ENCODE measurements at regions not wholly inside any gene's neighbourhood (a gene's known extent, or its start where the extent isn't known, plus 50 kb on each side); places are given as distances from the start of the nearest gene placed in this dataset.
A peak's percentile ranks its signal among the peaks of the same experiment; 100 is the strongest.

GRCh38 chr6:150668900-150669302 lies 69.2 kb downstream of the PLEKHG1 start:
- no peak for TF ChIP-seq POLR2A (IDR thresholded peaks at IDR 0.05)
- no peak for TF ChIP-seq EP300 (IDR thresholded peaks at IDR 0.05)
- TF ChIP-seq CTCF (IDR thresholded peaks at IDR 0.05) = no peak
- Histone ChIP-seq H3K36me3 (no peaks in the 10 kb centered on the region), H3K27me3 (no peaks in the 10 kb centered on the region), H3K4me3 (no peak overlapping the region), H3K4me1 (ENCODE audit: insufficient read depth) (peaks cover 8% of the 10 kb centered on the region), H3K9me3 (no peaks in the 10 kb centered on the region), H3K27ac (peak overlapping the region in 1 of 2 donors; percentile 39)
- no peak for DNase-seq
- intact Hi-C loops (cut with DNase I) = no loop called here
- 0 to 9% (median 6%) methylated on average over 1 of the region's 1 CpG for WGBS, 3 donors

DNA sequence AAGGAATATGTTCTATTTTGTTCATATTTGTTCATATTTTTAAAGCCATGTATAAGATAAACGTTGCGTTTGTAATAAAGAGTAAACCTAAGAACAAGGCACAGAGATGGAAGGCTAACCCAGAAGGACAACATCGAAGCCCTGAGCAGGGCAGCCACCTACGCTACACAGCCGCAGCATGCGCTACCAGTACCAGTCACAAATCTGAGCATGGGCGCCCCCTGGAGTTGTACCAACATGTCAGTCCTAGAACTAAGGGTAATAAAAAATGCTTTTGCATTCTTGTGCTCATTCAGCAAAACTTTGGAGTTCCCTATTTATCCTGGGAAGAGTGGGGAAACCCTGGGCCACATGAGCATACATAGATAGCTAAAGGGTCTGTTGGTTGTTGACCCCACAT lies 70.6 kb downstream of the PLEKHG1 start:
- H3K4me1 ChIP-seq (ENCODE audit: insufficient read depth) = peaks cover 8% of the 10 kb centered on the region
- no peak overlapping the region for H3K27ac ChIP-seq
- 91 to 96% (median 94%) methylated on average over 7 of the region's 7 CpGs for WGBS, 3 donors
- no peaks in the 10 kb centered on the region for H3K27me3 ChIP-seq
- no peaks in the 10 kb centered on the region for H3K9me3 ChIP-seq
- H3K36me3 ChIP-seq = no peaks in the 10 kb centered on the region
- TF ChIP-seq CTCF (IDR thresholded peaks at IDR 0.05) = no peak
- TF ChIP-seq EP300 (IDR thresholded peaks at IDR 0.05) = no peak
- TF ChIP-seq POLR2A (IDR thresholded peaks at IDR 0.05) = no peak
- intact Hi-C loops (cut with DNase I) = no loop called here
- no peak overlapping the region for H3K4me3 ChIP-seq
- no peak for DNase-seq

DNA sequence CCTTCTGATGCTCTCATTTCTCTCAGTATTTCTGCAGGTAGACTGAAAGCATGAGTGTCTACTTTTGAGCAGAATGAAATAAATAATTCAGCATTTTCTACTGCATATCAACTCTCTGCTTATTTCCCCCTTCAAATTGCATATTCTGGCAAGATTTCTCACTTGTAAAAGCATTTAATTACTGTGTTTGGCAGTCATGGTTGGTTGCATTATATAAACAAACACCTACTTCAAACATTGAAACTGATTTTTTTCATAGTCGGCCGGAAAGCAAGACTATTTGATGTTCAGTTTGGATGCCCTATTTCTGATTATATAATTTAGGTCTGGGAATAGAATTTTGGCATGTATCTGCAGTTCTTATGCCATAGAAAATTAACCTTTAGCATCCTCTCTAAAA lies 73.1 kb downstream of the PLEKHG1 start:
- 32 to 47% (median 40%) methylated on average over 2 of the region's 2 CpGs for WGBS, 3 donors
- Histone ChIP-seq H3K36me3 (no peaks in the 10 kb centered on the region), H3K27ac (no peak overlapping the region), H3K9me3 (no peaks in the 10 kb centered on the region), H3K27me3 (no peaks in the 10 kb centered on the region), H3K4me3 (no peak overlapping the region), H3K4me1 (ENCODE audit: insufficient read depth) (peaks cover 5% of the 10 kb centered on the region)
- TF ChIP-seq POLR2A (IDR thresholded peaks at IDR 0.05) (no peak), CTCF (IDR thresholded peaks at IDR 0.05) (no peak), EP300 (IDR thresholded peaks at IDR 0.05) (no peak)
- DNase-seq = no peak
- intact Hi-C loops (cut with DNase I) = no loop called here

DNA sequence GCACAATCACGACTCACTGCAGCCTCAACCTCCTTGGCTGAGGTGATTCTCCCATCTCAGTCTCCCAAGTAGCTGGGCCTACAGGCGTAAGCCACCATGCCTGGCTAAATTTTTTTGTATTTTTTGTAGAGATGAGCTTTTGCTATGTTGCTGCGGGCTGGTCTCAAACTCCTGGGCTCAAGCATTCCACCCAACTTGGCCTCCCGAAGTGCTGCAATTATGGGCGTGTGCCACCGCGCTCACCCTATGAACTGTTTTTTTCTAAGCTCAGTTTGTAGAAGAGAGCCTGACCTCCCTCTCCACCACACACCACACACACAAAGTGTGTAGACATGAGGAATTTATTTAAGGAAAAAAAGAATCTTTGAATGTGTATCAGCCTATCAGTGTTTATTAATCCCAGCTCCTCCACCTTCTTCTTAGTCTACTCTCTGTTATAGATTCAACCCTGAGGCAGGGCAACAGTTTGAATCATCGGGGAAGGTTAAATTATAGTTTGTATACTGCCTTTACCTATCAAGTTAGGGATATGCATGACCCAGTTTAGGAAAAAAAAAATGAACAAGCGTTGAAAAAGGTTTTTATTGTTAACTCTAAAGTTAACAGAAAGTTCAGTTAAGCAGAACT lies 74.1 kb downstream of the PLEKHG1 start:
- no peak for DNase-seq
- peaks cover 3% of the 10 kb centered on the region for H3K4me1 ChIP-seq (ENCODE audit: insufficient read depth)
- intact Hi-C loops (cut with DNase I) = no loop called here
- WGBS, 3 donors = 86 to 95% (median 94%) methylated on average over 9 of the region's 9 CpGs
- H3K27ac ChIP-seq = no peak overlapping the region
- H3K27me3 ChIP-seq = no peaks in the 10 kb centered on the region
- TF ChIP-seq EP300 (IDR thresholded peaks at IDR 0.05) (no peak), POLR2A (IDR thresholded peaks at IDR 0.05) (no peak), CTCF (IDR thresholded peaks at IDR 0.05) (no peak)
- no peak overlapping the region for H3K4me3 ChIP-seq
- no peaks in the 10 kb centered on the region for H3K36me3 ChIP-seq
- H3K9me3 ChIP-seq = no peaks in the 10 kb centered on the region
